Stimulated activated CD4-positive, alpha-beta T cell treated with anti-CD3 and anti-CD28 coated beads, Interleukin-12 subunit alpha, Interleukin-12 subunit beta, amount 100 ng/mL, for 4 hours (primary cell): ENCODE measurements at regions not wholly inside any gene's neighbourhood (a gene's known extent, or its start where the extent isn't known, plus 50 kb on each side); places are given as distances from the start of the nearest gene placed in this dataset.
"Not testable (repeated sequence)": the region's sequence is repeated elsewhere in the genome, so short reads cannot be mapped to it uniquely, and the experiment has no call there.

Experiments
- DNase-seq: peaks from one replicate; pipeline ENCODE4 v3.0.0-alpha.2; 2020

DNA sequence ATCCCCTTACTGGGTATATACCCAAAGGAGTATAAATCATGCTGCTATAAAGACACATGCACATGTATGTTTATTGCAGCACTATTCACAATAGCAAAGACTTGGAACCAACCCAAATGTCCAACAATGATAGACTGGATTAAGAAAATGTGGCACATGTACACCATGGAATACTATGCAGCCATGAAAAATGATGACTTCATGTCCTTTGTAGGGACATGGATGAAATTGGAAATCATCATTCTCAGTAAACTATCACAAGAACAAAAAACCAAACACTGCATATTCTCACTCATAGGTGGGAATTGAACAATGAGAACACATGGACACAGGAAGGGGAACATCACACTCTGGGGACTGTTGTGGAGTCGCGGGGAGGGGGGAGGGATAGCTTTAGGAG is 161.7 kb upstream of the PHACTR1 start:
- not testable (repeated sequence) for DNase-seq

DNA sequence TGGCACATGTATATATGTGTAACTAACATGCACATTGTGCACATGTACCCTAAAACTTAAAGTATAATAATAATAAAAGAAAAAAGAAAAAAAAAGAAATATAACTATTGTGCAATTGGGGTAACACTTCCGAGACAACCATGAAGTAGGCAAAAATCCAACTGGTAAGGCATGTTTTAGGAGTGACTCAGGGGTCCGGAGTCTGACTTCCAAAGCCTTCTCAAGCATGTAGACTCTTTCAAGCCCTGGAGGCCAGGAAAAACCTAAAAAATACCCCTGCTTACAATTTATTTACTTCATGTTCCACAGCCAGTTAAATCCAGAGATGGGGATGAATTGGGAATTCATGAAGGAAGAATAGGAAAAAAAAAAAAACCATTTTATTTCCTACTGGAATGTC is 161.3 kb upstream of the PHACTR1 start:
- no peak for DNase-seq

DNA sequence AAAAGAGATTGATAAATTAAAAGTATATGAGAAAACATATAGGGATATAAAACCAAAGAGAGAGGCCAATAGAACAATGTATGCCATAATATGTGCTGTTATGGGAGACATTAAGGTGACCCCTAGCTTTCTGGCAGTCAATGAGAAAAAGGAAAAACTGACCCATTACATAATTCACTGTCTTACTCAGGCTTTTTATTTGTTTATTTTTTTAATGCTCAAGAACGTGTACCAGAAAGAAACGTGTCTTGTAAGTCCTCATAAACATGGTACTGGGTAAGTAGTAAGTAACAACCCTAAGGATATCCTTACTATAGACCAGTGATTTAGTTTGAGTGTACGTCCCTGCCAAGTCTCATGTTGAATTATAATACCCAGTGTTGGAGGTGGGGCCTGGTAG is 160.8 kb upstream of the PHACTR1 start:
- DNase-seq = no peak

DNA sequence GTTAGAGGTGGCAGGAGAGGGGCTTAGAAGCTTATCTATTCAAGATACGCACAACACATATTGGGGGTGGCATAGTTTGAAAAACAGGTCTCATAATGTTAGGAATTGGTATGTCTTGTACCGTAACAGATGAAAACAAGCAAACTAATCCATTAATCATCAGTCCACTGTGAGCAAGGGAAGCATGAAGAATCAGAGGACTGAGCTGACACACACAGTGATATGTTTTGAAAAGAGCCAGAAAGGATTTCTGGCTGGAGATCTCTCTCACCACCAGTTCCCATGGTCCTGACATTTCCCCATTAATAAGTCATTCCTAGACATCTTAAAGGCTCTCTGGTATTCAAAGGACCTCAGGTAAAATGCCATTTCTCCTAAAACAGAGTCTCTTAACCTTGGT is 158.8 kb upstream of the PHACTR1 start:
- DNase-seq = no peak

DNA sequence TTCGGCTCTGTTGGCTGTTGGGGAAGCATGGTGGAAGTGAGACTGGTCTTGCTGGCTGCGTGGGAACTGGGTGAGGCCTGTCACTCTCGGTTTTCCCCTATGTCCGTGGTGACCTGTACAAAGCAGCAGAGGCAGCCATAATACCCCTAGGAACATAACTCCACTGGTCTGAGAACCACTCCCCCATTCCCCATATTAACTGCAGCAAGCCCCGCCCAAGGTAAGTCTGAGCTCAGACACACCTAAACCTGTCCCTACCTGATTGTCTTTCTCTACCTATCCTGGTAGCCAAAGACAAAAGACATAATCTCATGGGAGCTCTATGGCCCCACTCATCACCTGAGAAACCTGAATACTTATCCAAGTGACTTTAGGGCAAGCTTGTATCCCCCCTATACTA is 156.3 kb upstream of the PHACTR1 start:
- DNase-seq = no peak

DNA sequence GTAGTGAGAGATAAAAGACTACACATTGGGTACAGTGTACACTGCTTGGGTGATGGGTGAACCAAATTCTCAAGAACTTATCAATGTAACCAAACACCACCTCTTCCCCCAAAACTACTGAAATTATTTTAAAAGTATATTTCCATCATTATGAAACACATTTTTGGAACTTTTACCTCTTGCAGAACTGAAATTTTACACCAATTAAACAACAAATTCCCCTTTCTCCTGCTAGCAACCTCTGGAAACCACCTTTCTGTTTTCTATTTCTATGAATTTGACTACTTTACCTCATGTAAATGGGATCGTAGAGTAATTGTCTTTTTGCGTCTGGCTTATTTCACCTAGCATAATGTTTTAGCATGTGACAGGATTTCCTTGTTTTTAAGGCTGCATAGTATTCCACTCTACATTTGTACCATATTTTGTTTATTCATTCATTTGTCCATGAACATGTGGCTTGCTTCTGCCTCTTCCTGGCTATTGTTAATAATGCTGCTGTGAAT is 149.9 kb upstream of the PHACTR1 start:
- no peak for DNase-seq

DNA sequence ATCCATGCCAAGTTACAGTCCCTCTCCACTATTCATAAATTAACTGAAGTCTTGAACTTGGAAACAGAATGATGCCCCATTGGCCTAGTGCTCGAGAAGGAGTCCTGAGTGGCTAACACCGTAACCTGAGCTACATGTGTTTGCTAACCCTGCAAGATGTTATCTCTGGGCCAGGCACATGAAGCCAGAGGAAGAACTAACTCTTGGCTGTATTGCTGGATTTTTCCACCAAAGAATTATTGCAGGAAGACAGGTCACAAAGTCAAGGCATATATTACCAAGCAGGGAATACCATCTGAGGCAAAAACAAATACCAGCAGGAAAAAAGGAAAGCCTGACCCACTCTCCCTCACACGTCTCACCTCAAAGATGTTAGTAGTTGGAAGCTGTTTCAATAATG is 148.9 kb upstream of the PHACTR1 start:
- no peak for DNase-seq

DNA sequence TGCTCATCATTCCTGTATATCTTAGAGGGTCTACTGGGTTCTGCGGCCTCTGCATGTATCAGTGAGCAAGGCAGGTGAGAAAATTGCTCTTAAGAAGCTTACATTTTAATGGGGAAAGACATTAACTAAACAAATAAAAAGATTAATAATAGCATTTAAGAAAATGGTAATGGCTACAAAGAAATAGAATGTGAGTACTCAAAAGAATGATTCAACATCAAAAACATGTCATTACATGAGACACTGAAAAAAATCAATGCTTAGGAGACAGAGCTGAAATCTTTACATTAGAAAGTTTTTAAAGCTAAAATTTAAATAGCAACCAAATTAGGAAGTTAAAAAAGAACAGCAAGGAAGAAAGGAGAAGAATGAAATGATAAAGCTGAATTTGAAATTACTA is 146.9 kb upstream of the PHACTR1 start:
- DNase-seq = no peak

DNA sequence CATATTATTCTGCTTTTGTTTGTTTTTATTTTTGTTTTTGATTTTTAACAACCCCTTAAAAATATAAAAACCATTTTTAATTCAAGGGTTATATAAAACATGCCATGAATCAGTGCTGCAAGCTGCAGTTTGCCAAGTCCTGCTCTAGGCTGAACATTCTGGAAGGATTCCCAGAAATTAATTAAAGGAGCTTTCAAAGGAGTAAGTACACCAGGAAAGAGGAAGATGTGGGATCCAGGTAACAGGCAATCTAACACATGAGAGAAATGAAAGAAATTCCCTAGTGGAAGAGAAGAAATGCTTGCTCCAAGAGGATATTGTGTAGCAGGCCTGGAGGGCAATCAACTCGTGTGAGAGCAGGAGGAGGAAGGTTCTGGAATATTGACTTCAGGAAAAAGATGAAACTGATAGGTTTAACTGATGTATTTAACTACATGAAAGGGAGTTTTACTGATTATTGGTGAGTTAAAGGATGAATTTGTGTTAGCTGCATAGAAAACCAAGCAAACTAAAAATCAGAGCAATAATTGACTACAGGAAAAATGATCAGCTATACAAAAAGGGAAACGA is 146.0 kb upstream of the PHACTR1 start:
- DNase-seq = no peak

DNA sequence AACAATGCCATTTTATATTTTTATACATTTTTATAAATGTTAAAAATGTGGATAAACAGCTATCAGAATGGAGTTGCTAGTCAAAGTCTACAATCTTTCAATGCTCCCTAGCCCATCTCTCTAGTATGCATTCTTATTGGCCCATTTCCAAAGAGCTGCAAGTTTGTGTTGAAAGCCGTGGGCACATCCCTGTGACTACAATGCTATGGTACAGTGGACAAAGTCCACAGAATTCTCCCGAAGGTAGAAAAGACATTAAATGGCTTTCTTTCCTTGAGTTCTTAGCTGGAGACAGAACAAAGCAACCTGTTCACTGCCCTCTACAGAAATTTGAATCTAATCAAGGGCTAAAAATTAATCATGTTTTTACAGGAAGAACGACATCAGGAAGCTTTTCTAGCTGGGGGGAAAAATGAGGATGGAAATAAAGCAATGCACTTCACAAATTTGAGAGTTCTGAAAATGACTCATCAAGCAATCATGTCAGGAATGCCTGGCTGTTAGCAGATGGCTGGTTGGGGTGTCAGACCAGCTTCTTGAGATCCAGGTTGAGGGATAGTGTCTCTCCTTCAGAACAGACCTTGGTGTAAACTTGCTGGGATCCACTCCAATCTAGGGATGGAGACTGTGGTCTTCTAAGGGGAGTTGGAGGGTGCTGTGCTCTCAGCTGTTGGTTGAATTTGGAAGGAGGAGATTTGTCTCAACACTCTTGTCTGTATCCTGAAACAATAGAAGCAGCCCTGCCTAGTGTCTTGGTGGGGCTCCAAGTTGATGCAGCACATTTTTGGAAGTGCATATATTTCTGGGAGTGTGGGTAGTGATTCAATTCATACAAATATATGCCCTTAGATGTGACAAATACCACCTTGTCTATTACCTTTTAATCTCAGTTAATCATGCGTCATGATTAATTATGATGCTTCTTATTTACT is 143.4 kb upstream of the PHACTR1 start:
- DNase-seq = no peak

DNA sequence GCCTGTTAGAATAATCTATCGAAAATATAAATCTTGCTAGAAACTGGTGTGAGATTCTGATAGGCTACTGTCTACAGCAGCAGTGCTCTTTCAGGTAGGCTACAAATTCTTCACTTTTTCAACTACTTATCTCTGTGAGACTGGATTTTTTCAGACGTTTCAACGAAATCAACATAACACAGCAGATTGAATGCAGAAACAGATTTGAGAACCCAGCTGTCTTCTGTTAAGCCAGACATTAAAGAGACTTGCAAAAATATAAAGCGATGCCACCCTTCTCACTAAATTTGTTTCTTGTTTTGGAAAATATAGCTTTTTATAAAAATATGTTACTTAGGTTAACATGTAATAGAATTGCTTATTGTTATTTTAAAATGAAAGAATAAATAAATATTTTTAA is 140.6 kb upstream of the PHACTR1 start:
- no peak for DNase-seq

DNA sequence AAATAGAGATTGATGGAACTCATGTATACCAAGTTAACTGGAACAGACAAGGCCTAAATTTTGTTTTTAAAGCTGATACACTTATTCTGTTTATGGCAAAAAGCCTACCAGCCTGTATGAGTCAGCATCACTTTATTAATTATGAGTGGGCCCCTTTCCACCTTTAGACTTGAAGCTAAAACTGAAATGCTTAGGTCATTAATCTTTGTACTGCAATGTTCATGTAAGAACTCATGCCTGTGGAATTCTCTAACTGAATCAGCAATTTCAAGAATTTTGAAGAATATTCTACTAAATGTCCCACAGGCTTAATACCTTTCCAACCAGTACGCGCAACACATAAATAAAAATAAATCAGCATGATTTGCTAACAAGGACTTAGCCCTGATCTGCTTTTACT is 140.2 kb upstream of the PHACTR1 start:
- no peak for DNase-seq

DNA sequence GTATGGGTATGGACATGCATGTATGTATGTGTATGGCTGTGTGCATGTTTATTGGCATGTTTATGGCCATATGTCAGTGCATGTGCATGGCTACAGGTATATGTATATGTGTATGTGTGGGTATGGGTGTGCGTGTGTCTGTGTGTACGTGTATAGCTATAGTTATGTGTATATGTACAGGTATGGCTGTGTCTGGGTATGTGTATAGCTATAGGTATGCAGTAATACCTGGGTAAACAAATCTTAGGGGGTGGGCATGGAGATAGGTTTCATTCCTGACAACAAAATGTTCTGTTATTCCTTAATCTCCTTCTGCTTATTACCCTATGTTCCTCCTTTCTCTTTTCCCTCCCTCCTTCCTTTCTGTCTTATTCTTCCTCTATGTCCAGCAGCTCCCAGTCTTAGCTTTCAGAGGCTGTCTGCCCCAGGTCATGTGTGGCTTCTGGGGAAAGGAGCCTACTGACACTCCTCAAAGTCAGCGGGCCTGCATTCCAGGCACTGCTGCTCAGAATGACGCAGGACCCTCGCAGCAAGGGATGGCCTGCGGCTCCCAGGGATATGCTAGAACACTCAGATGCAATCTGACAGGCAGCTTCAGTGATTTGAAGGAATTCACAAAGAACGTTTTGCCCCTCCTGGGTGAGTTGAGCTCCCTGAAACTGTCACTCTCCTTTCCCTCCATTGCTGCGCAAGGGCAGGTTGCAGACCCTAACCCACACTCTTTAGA is 139.3 kb upstream of the PHACTR1 start:
- no peak for DNase-seq

DNA sequence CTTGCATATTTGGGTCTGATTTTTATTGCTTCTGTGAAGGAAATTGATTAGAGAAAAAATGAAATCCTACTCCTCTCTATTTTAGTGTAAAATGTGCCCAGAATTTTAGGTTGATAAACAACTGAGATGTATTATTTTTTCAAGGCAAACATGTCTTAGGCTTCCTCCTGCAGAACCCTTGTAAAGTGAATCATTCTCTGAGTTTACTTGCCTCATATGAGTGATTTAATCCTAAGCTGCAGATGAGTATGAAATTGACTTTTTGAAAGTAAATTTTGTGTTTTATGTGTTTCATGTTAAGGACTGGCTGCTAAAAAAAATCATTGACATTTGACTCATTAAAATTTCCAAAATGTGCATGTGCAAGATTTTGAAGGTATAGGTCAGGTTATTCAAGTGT is 138.5 kb upstream of the PHACTR1 start:
- DNase-seq = no peak

DNA sequence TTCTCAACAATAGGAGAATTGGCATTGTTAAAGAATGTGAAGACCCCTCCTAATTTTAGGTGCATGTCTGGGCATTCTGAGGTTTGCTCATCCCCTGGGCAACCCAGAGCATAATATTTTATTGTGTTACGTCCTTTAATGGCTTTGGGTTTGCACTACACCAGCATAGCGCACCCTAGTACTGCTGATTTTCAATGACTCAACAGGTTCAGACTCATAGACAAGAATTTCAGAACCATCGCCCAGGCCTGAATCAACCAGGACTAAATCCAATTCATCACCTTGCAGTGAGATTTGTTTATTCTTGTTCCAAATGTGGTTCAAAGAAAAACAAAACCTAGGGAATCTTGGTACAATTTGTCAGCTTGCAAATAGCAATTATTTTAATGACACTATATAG is 137.8 kb upstream of the PHACTR1 start:
- DNase-seq = no peak

DNA sequence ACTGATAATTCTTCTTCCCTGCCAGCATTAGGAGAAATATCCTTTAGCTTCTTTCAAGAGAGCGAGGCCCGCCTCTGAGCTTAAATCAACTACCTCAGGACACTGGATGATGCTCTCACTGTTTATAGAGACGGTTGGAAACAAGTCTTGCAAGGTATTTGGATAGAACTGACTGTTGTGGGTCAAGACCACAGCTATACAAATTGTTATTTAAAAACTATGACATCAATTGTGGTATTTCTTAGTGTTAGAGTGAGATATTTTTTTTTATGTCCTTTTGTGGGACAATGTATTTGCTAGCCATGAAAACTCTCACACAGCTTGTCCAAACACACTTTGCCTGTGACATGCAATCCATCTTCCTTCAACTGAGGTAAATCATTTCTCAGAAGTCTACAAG is 136.3 kb upstream of the PHACTR1 start:
- no peak for DNase-seq

DNA sequence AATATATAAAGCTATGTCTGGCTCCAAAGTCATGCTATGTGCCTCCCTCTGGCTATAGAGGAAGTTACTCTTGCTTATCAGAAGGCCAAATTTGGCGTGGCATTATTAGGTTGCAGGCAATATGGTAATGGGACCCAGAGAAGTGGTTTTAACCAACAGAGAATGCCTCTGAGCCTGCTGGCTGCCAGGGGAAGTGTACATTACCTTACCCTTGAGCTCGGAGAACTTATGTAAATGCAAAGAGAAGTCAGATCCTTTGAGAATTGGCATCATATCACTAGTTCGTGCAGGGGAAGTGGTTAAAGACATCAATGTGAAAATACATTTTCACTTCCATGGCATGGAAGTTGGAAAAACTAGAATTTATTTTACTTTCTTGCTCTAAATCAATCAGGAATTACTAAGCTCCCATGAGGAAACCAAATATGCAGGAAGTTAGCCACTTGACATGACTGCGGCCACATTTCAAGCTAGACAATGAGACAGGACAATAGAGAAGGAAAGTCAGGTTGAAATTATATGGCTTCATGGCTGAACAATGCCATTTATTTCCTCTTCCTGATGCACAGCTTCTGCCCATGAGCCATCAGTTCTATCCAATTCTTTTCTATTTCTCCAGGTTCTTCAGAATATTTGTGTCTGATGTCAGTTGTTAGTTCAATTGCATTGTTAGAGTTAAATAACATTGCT is 134.0 kb upstream of the PHACTR1 start:
- DNase-seq = no peak

DNA sequence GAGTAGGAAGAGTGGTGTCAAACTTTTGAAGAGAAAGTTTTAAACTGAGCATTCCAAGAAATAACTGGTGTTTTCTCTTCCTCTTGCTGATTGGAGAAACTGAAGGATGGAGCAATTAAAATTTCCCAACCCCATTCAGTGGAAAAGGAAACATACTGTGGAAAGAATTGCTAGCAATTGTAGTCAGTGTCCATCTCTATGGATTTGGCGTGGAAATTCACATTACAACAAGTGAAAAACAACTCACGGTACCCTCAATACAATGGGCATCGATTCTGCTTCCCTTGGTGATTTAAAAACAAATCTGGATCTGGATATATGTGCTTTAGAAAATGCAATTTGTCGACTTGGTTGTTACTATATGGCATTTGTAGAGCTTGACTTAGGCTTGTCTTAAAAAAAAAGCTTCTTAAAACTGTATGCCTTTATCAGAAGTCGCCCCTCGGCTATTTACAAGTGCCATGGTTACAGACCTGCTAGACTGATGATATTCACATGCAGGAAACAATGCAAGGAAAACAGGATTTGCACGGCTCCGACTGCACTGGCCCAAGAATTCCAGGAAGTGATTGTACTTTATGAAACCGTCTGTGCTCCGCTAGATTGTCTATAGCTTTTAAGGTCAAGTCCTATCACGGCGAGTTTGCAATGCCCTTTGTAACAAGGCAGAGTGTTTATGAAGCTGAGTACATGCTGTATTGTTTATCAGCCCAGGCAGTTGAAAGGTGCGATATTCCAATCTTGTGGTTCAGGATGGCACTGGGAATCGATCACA is 131.7 kb upstream of the PHACTR1 start:
- no peak for DNase-seq

DNA sequence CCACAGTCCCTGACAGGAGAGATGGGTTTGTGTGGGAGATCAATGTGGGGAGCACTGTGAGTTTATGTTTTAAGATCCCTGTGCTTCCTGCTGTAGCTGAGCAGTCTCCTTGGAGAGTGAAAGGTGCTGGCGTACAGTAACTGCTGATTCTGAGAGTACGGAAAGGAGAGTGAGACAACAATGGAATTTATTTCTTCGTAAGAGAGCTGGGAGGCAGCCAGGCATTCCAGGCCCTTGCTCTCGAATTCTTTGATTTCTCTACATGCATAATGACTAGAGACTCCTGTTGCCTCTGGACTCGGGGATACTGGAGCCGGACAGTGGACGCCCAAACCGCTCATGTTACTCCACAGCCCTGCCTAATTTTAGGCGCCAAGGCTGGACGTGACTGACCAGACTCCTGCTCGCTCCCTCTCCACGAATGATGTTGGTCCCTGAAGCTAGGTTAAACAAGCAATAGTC is 131.0 kb upstream of the PHACTR1 start:
- no peak for DNase-seq

DNA sequence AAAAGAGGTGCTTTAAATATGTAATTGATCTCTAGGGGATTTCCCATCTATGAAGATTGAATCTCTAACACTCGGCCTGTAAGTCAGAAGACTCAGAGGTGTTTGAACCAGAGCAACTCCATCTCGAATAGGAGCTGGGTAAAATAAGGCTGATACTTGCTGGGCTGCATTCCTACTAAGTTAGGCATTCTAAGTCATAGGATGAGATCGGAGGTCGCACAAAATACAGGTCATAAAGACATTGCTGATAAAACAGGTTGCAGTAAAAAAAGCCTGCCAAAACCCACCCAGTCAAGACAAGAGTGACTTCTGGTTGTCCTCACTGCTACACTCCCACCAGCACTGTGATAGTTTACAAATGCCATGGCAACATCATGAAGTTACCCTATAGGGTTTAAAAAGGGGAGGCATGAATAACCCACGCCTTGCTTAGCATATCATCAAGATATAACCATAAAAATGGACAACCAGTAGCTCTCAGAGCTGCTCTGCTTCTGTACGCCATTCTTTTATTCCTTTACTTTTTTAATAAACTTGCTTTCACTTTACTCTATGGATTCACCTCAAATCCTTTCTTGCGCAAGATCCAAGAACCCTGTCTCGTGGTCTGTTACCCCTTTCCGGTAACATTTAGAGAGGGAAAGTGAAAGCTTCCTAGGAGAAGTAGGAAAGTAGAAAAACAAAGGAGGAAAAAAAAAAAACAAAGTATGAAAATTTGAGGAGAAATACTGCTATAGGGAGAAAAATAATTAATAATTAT is 129.7 kb upstream of the PHACTR1 start:
- DNase-seq = no peak

DNA sequence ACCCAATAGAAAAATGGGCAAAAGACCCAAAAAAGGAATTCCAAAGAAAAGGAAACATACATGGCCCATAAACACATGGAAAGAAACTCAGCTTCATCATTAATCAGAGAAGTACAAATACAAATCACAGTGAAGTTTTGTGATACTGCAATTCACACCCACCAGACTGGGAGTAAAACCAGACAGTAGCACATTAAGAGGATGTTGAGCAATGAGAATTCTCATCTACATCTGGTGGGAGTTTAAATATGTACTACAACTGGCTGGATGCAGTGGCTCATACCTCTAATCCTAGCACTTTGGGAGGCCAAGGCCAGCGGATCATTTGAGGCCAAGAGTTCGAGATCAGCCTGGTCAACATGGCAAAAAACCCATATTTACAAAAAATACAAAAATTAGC is 125.7 kb upstream of the PHACTR1 start:
- DNase-seq = no peak

DNA sequence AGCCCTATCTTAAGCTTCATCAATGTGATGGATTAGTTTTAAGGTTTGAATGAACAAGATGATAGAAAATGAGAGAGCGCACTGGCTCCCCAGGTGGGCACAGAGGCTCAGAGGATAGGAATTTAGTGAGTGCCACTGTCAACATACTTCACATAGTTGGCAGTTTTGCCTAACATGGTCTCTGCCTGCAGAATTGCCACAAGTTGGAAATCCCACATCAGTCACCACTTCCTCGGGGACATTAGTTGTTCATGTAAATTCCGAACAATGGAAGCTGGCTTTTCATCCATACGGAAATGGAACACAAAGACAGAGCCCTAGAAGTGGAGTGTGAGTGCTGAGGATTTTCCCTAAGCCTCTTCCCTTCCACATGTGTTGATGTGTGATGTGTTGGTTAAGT is 123.9 kb upstream of the PHACTR1 start:
- no peak for DNase-seq
